ENCODE measurements at regions not wholly inside any gene's neighbourhood (a gene's known extent, or its start where the extent isn't known, plus 50 kb on each side); places are given as distances from the start of the nearest gene placed in this dataset.

- in situ Hi-C loops (cut with MboI; ENCODE audit: low pct_unique_long_range_greater_than_20kb, low sequenced_read_pairs), result no loop called here
- no peak for DNase-seq
Measured at GRCh38 chr5:107269678-107270077, 401.1 kb downstream of the EFNA5 start.

GRCh38 chr5:107269256-107269655 is 401.5 kb downstream of the EFNA5 start:
- in situ Hi-C loops (cut with MboI; ENCODE audit: low pct_unique_long_range_greater_than_20kb, low sequenced_read_pairs), result no loop called here
- no peak for DNase-seq

GRCh38 chr5:107268241-107268640 is 402.5 kb downstream of the EFNA5 start:
- DNase-seq, result no peak
- in situ Hi-C loops (cut with MboI; ENCODE audit: low pct_unique_long_range_greater_than_20kb, low sequenced_read_pairs), result no loop called here

- DNase-seq, result no peak
- in situ Hi-C loops (cut with MboI; ENCODE audit: low pct_unique_long_range_greater_than_20kb, low sequenced_read_pairs), result no loop called here
Measured at GRCh38 chr5:107266100-107266499, 404.6 kb downstream of the EFNA5 start.

- DNase-seq, result no peak
- in situ Hi-C loops (cut with MboI; ENCODE audit: low pct_unique_long_range_greater_than_20kb, low sequenced_read_pairs), result no loop called here
Measured at GRCh38 chr5:107265193-107265592, 405.5 kb downstream of the EFNA5 start.

GRCh38 chr5:107263387-107264018 is 407.2 kb downstream of the EFNA5 start:
- DNase-seq, result no peak
- in situ Hi-C loops (cut with MboI; ENCODE audit: low pct_unique_long_range_greater_than_20kb, low sequenced_read_pairs), result no loop called here

- in situ Hi-C loops (cut with MboI; ENCODE audit: low pct_unique_long_range_greater_than_20kb, low sequenced_read_pairs), result no loop called here
- no peak for DNase-seq
Measured at GRCh38 chr5:107257885-107258520, 412.7 kb downstream of the EFNA5 start.

GRCh38 chr5:107254902-107255234 is 415.9 kb downstream of the EFNA5 start:
- DNase-seq, result no peak
- in situ Hi-C loops (cut with MboI; ENCODE audit: low pct_unique_long_range_greater_than_20kb, low sequenced_read_pairs), result no loop called here

- DNase-seq, result no peak
- in situ Hi-C loops (cut with MboI; ENCODE audit: low pct_unique_long_range_greater_than_20kb, low sequenced_read_pairs), result no loop called here
Measured at GRCh38 chr5:107254214-107254901, 416.4 kb downstream of the EFNA5 start.

- in situ Hi-C loops (cut with MboI; ENCODE audit: low pct_unique_long_range_greater_than_20kb, low sequenced_read_pairs), result no loop called here
- no peak for DNase-seq
Measured at GRCh38 chr5:107253246-107253645, 417.5 kb downstream of the EFNA5 start.

GRCh38 chr5:107251151-107251550 is 419.6 kb downstream of the EFNA5 start:
- DNase-seq, result no peak
- in situ Hi-C loops (cut with MboI; ENCODE audit: low pct_unique_long_range_greater_than_20kb, low sequenced_read_pairs), result no loop called here

GRCh38 chr5:107248066-107248695 is 422.6 kb downstream of the EFNA5 start:
- in situ Hi-C loops (cut with MboI; ENCODE audit: low pct_unique_long_range_greater_than_20kb, low sequenced_read_pairs), result no loop called here
- DNase-seq, result peak; percentile 53

- in situ Hi-C loops (cut with MboI; ENCODE audit: low pct_unique_long_range_greater_than_20kb, low sequenced_read_pairs), result no loop called here
- DNase-seq, result no peak
Measured at GRCh38 chr5:107247427-107247826, 423.3 kb downstream of the EFNA5 start.

GRCh38 chr5:107243220-107243579 is 427.5 kb downstream of the EFNA5 start:
- no peak for DNase-seq
- in situ Hi-C loops (cut with MboI; ENCODE audit: low pct_unique_long_range_greater_than_20kb, low sequenced_read_pairs), result no loop called here

- DNase-seq, result no peak
- in situ Hi-C loops (cut with MboI; ENCODE audit: low pct_unique_long_range_greater_than_20kb, low sequenced_read_pairs), result no loop called here
Measured at GRCh38 chr5:107242411-107243219, 428.1 kb downstream of the EFNA5 start.

GRCh38 chr5:107241841-107242240 is 428.9 kb downstream of the EFNA5 start:
- in situ Hi-C loops (cut with MboI; ENCODE audit: low pct_unique_long_range_greater_than_20kb, low sequenced_read_pairs), result no loop called here
- DNase-seq, result no peak

- DNase-seq, result no peak
- in situ Hi-C loops (cut with MboI; ENCODE audit: low pct_unique_long_range_greater_than_20kb, low sequenced_read_pairs), result no loop called here
Measured at GRCh38 chr5:107235167-107235566, 435.6 kb downstream of the EFNA5 start.

- in situ Hi-C loops (cut with MboI; ENCODE audit: low pct_unique_long_range_greater_than_20kb, low sequenced_read_pairs), result no loop called here
- no peak for DNase-seq
Measured at GRCh38 chr5:107232788-107233187, 437.9 kb downstream of the EFNA5 start.

- in situ Hi-C loops (cut with MboI; ENCODE audit: low pct_unique_long_range_greater_than_20kb, low sequenced_read_pairs), result no loop called here
- DNase-seq, result no peak
Measured at GRCh38 chr5:107232293-107232692, 438.4 kb downstream of the EFNA5 start.

GRCh38 chr5:107231191-107231590 is 439.5 kb downstream of the EFNA5 start:
- no peak for DNase-seq
- in situ Hi-C loops (cut with MboI; ENCODE audit: low pct_unique_long_range_greater_than_20kb, low sequenced_read_pairs), result no loop called here
